HG03521 (cell line): ENCODE measurements at regions not wholly inside any gene's neighbourhood (a gene's known extent, or its start where the extent isn't known, plus 50 kb on each side); places are given as distances from the start of the nearest gene placed in this dataset.
A peak's percentile ranks its signal among the peaks of the same experiment; 100 is the strongest.
"Not testable (repeated sequence)": the region's sequence is repeated elsewhere in the genome, so short reads cannot be mapped to it uniquely, and the experiment has no call there.

Experiments used
- ATAC-seq: cut with Tn5 transposase; IDR thresholded peaks from one replicate; pipeline ENCODE4 v1.9.1; 2021; ENCODE audit warnings: mild to moderate bottlenecking, moderate library complexity; ENCODE audit not compliant: unreplicated experiment

- ATAC-seq = no peak
Measured at GRCh38 chr5:130957151-130957550, 207.9 kb downstream of the HINT1 start.

- ATAC-seq = no peak
Measured at GRCh38 chr5:130955041-130955440, 210.0 kb downstream of the HINT1 start.

- no peak for ATAC-seq
Measured at GRCh38 chr5:130954336-130954735, 210.7 kb downstream of the HINT1 start.

GRCh38 chr5:130939059-130939458 is 226.0 kb downstream of the HINT1 start:
- no peak for ATAC-seq

- ATAC-seq = no peak
Measured at GRCh38 chr5:130937046-130937445, 228.0 kb downstream of the HINT1 start.

GRCh38 chr5:130923543-130924124 is 241.4 kb downstream of the HINT1 start:
- ATAC-seq = no peak

- no peak for ATAC-seq
Measured at GRCh38 chr5:130912088-130912487, 253.0 kb downstream of the HINT1 start.

- no peak for ATAC-seq
Measured at GRCh38 chr5:130908186-130908585, 256.9 kb downstream of the HINT1 start.

GRCh38 chr5:130897537-130898195 is 267.4 kb downstream of the HINT1 start:
- ATAC-seq = not testable (repeated sequence)

- not testable (repeated sequence) for ATAC-seq
Measured at GRCh38 chr5:130897181-130897536, 267.9 kb downstream of the HINT1 start.

- no peak for ATAC-seq
Measured at GRCh38 chr5:130896636-130897035, 268.4 kb downstream of the HINT1 start.

GRCh38 chr5:130893006-130893405 is 272.1 kb downstream of the HINT1 start:
- no peak for ATAC-seq

GRCh38 chr5:130890610-130891009 is 274.4 kb downstream of the HINT1 start:
- no peak for ATAC-seq

GRCh38 chr5:130885691-130886090 is 279.4 kb downstream of the HINT1 start:
- no peak for ATAC-seq

GRCh38 chr5:130885027-130885426 is 280.0 kb downstream of the HINT1 start:
- ATAC-seq = no peak

GRCh38 chr5:130884023-130884422 is 281.0 kb downstream of the HINT1 start:
- ATAC-seq = no peak

GRCh38 chr5:130875656-130876055 is 289.4 kb downstream of the HINT1 start:
- no peak for ATAC-seq

- ATAC-seq = no peak
Measured at GRCh38 chr5:130874861-130875417, 290.1 kb downstream of the HINT1 start.

GRCh38 chr5:130871346-130872086 is 293.5 kb downstream of the HINT1 start:
- peak; percentile 81 for ATAC-seq

- ATAC-seq = no peak
Measured at GRCh38 chr5:130870691-130871090, 294.4 kb downstream of the HINT1 start.

GRCh38 chr5:130868186-130868840 is 296.7 kb downstream of the HINT1 start:
- no peak for ATAC-seq
